ENCODE measurements at regions not wholly inside any gene's neighbourhood (a gene's known extent, or its start where the extent isn't known, plus 50 kb on each side); places are given as distances from the start of the nearest gene placed in this dataset.

- no peak for DNase-seq (ENCODE audit: low read depth in 1 of 2, low spot score in 1 of 2)
- no peak overlapping the region for H3K4me3 ChIP-seq (replicated peaks; ENCODE audit: insufficient read depth, low read length)
- TF ChIP-seq CTCF (IDR thresholded peaks at IDR 0.05; ENCODE audit: insufficient read depth, low read length) (no peak), POLR2AphosphoS5 (IDR thresholded peaks at IDR 0.05; ENCODE audit: low read depth) (no peak), GABPA (IDR thresholded peaks at IDR 0.05; ENCODE audit: low read depth) (no peak), REST (IDR thresholded peaks at IDR 0.05; ENCODE audit: insufficient replicate concordance, low read depth) (no peak), SPI1 (IDR thresholded peaks at IDR 0.05; ENCODE audit: borderline replicate concordance, low read depth) (no peak)
Measured at GRCh38 chr20:22003680-22004079, 298.2 kb downstream of the PAX1 start.

GRCh38 chr20:22001886-22002285 is 296.4 kb downstream of the PAX1 start:
- Histone ChIP-seq H3K27ac (replicated peaks) (no peak overlapping the region), H3K27me3 (ENCODE audit: insufficient read depth, poor library complexity, severe bottlenecking) (no peaks in the 10 kb centered on the region), H3K4me3 (replicated peaks; ENCODE audit: insufficient read depth, low read length) (no peak overlapping the region)
- TF ChIP-seq CTCF (IDR thresholded peaks at IDR 0.05; ENCODE audit: insufficient read depth, low read length) (no peak), POLR2AphosphoS5 (IDR thresholded peaks at IDR 0.05; ENCODE audit: low read depth) (no peak), GABPA (IDR thresholded peaks at IDR 0.05; ENCODE audit: low read depth) (no peak), SPI1 (IDR thresholded peaks at IDR 0.05; ENCODE audit: borderline replicate concordance, low read depth) (no peak), REST (IDR thresholded peaks at IDR 0.05; ENCODE audit: insufficient replicate concordance, low read depth) (no peak)
- no peak for DNase-seq (ENCODE audit: low read depth in 1 of 2, low spot score in 1 of 2)

More at GRCh38 chr20:22003680-22004079, 298.2 kb downstream of the PAX1 start:
- Histone ChIP-seq H3K27me3 (ENCODE audit: insufficient read depth, poor library complexity, severe bottlenecking) (no peaks in the 10 kb centered on the region), H3K27ac (replicated peaks) (no peak overlapping the region)

- no peak overlapping the region for H3K27ac ChIP-seq (replicated peaks)
- H3K27me3 ChIP-seq (ENCODE audit: insufficient read depth, poor library complexity, severe bottlenecking): no peaks in the 10 kb centered on the region
- H3K4me3 ChIP-seq (replicated peaks; ENCODE audit: insufficient read depth, low read length): no peak overlapping the region
- no peak for DNase-seq (ENCODE audit: low read depth in 1 of 2, low spot score in 1 of 2)
- TF ChIP-seq REST (IDR thresholded peaks at IDR 0.05; ENCODE audit: insufficient replicate concordance, low read depth): no peak
- no peak for TF ChIP-seq CTCF (IDR thresholded peaks at IDR 0.05; ENCODE audit: insufficient read depth, low read length)
- no peak for TF ChIP-seq GABPA (IDR thresholded peaks at IDR 0.05; ENCODE audit: low read depth)
- TF ChIP-seq SPI1 (IDR thresholded peaks at IDR 0.05; ENCODE audit: borderline replicate concordance, low read depth): no peak
- TF ChIP-seq POLR2AphosphoS5 (IDR thresholded peaks at IDR 0.05; ENCODE audit: low read depth): no peak
Measured at GRCh38 chr20:21995461-21995860, 290.0 kb downstream of the PAX1 start.

Data from HL-60 (cell line).